ENCODE measurements at regions not wholly inside any gene's neighbourhood (a gene's known extent, or its start where the extent isn't known, plus 50 kb on each side); places are given as distances from the start of the nearest gene placed in this dataset.

GRCh38 chr3:163572856-163573255 lies 1505.4 kb downstream of the SI start:
- Mint-ChIP-seq H3K4me1 (no peaks in the 10 kb centered on the region), H3K36me3 (ENCODE audit: insufficient read depth in 1 of 3, low read depth in 3 of 3) (peaks cover 6 to 10% (median 9%) of the 10 kb centered on the region in 3 experiments)
- H3K56ac ChIP-seq (ENCODE audit: insufficient read length, low read depth, low read length): no peak overlapping the region

More at GRCh38 chr3:163572856-163573255, 1505.4 kb downstream of the SI start:
- Histone ChIP-seq H2BK12ac (ENCODE audit: insufficient read length, low read depth, low read length) (no peak overlapping the region), H4K5ac (ENCODE audit: insufficient read length, low read depth, low read length) (no peak overlapping the region), H3K4me1 (ENCODE audit: insufficient read depth, low read length) (no peaks in the 10 kb centered on the region), H3K79me1 (ENCODE audit: insufficient read depth, low read depth, low read length, poor library complexity, severe bottlenecking) (no peaks in the 10 kb centered on the region), H4K91ac (ENCODE audit: insufficient read length, low read depth, low read length) (no peak overlapping the region), H3K23me2 (ENCODE audit: insufficient read length, low read depth, low read length, poor library complexity, severe bottlenecking) (no peaks in the 10 kb centered on the region), H3K4ac (ENCODE audit: low read depth, low read length) (no peak overlapping the region), H2AK5ac (ENCODE audit: insufficient read length, low read length) (no peak overlapping the region), H2BK120ac (ENCODE audit: low read depth, low read length, poor library complexity, severe bottlenecking) (no peak overlapping the region), H2BK15ac (ENCODE audit: low read depth, low read length) (no peak overlapping the region), H2AFZ (ENCODE audit: low read length) (no peak overlapping the region), H2BK5ac (ENCODE audit: insufficient read length, low read length) (no peak overlapping the region), H2BK20ac (ENCODE audit: low read depth, low read length, poor library complexity, severe bottlenecking) (no peak overlapping the region), H4K8ac (replicated peaks; ENCODE audit: insufficient read length, low read depth, low read length) (no peak overlapping the region), H3K18ac (ENCODE audit: insufficient read length, low read depth, low read length) (no peak overlapping the region), H3K4me2 (ENCODE audit: insufficient read depth, insufficient read length, low read length) (no peak overlapping the region), H3K27me3 (ENCODE audit: insufficient read depth, low read length) (no peaks in the 10 kb centered on the region), H3K23ac (ENCODE audit: insufficient read length, low read depth, low read length) (no peak overlapping the region), H4K20me1 (ENCODE audit: control insufficient read depth, insufficient read depth, insufficient read length) (no peaks in the 10 kb centered on the region), H3K9me3 (ENCODE audit: control insufficient read depth, low read depth, low read length) (no peaks in the 10 kb centered on the region), H3T11ph (ENCODE audit: low read length) (no peak overlapping the region), H3K79me2 (ENCODE audit: insufficient read depth, low read length) (no peaks in the 10 kb centered on the region), H3K27ac (ENCODE audit: insufficient read length, low read depth, low read length) (no peak overlapping the region), H3K14ac (ENCODE audit: insufficient read depth, low read length) (no peak overlapping the region), H3K9ac (ENCODE audit: extremely low read depth, insufficient read length, low read length) (no peak overlapping the region)
- TF ChIP-seq CTCF (conservative IDR thresholded peaks at IDR 0.05): no peak
- no peaks in the 10 kb centered on the region for H3K27me3 Mint-ChIP-seq (ENCODE audit: low read depth)
- DNase-seq: no peak
- no CpG with 5 or more reads among the region's 1 CpG for WGBS (ENCODE audit: extremely low coverage, insufficient read length, low lambda C conversion rate)
- no peak overlapping the region for H3K27ac Mint-ChIP-seq
- peaks cover 11 to 17% of the 10 kb centered on the region in 2 experiments for H3K9me3 Mint-ChIP-seq
- no peak overlapping the region for H3K4me3 Mint-ChIP-seq
